ENCODE measurements at regions not wholly inside any gene's neighbourhood (a gene's known extent, or its start where the extent isn't known, plus 50 kb on each side); places are given as distances from the start of the nearest gene placed in this dataset.
"Not testable (repeated sequence)": the region's sequence is repeated elsewhere in the genome, so short reads cannot be mapped to it uniquely, and the experiment has no call there.

GRCh38 chrX:1877780-1878179, 262.9 kb downstream of the ASMT start:
- BruUV-seq (replicated peaks): no TSS peak
- no peak for DNase-seq (ENCODE audit: low spot score)
- POLR2A ChIA-PET (ENCODE audit: low non-redundant PET): no interaction called here
- Histone ChIP-seq H3K9me3 (ENCODE audit: low read depth, low read length, poor library complexity, severe bottlenecking) (no peaks in the 10 kb centered on the region), H3K4me1 (ENCODE audit: insufficient read depth, low read length, poor library complexity, severe bottlenecking) (no peaks in the 10 kb centered on the region), H3K27ac (ENCODE audit: low read depth, low read length, poor library complexity, severe bottlenecking) (no peak overlapping the region), H3K4me3 (ENCODE audit: low read depth, low read length, poor library complexity, severe bottlenecking) (no peak overlapping the region), H3K36me3 (ENCODE audit: insufficient read depth, low read length, poor library complexity, severe bottlenecking) (no peaks in the 10 kb centered on the region), H3K27me3 (replicated peaks; ENCODE audit: insufficient read depth, low read depth, low read length, poor library complexity) (no peaks in the 10 kb centered on the region)
- intact Hi-C loops (cut with micrococcal nuclease; ENCODE audit: unreplicated experiment): no loop called here
- TF ChIP-seq EZH2 (IDR thresholded peaks at IDR 0.05; ENCODE audit: borderline replicate concordance, low read depth, low read length, poor library complexity, severe bottlenecking) (no peak), CTCF (conservative IDR thresholded peaks at IDR 0.05; ENCODE audit: low read depth, low read length) (no peak)
- CTCF ChIA-PET: no interaction called here

DNA sequence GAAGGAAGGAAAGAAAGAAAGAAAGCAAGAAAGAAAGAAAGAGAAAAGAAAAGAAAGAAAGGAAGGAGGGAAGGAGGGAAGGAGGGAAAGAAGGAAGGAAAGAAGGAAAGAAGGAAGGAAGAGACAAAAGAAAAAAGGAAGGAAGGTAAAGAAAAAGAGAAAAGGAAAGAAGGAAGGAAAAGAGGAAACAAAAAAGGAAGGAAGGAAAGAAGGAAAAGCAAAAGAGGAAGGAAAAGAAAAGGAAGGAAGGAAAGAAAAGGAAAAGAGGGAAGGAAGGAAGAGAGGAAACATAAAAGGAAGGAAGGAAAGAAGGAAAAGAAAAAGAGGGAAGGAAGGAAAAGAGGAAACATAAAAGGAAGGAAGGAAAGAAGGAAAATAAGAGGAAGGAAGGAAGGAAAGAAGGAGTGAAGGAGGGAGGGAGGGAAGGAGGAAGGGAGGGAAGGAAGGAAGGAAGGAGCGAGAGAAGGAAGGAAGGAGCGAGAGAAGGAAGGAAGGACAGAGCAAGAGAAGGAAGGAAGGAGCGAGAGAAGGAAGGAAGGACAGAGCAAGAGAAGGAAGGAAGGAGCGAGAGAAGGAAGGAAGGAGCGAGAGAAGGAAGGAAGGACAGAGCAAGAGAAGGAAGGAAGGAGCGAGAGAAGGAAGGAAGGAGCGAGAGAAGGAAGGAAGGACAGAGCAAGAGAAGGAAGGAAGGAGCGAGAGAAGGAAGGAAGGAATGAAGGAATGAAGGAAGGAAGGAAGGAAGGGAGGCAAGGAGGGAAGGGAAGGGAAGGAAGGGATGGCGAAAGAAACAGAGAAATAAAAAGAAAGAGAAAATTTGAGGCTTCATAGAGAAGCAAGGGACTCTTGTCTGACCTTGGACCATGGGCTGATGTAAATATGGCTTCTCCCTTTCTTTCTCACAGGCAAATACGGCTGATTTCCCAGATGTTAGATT, 266.3 kb downstream of the ASMT start:
- DNase-seq (ENCODE audit: low spot score); H3K4me3 ChIP-seq (ENCODE audit: low read depth, low read length, poor library complexity, severe bottlenecking); H3K9me3 ChIP-seq (ENCODE audit: low read depth, low read length, poor library complexity, severe bottlenecking); H3K27me3 ChIP-seq (replicated peaks; ENCODE audit: insufficient read depth, low read depth, low read length, poor library complexity); CTCF ChIA-PET; POLR2A ChIA-PET (ENCODE audit: low non-redundant PET); H3K36me3 ChIP-seq (ENCODE audit: insufficient read depth, low read length, poor library complexity, severe bottlenecking); H3K4me1 ChIP-seq (ENCODE audit: insufficient read depth, low read length, poor library complexity, severe bottlenecking); H3K27ac ChIP-seq (ENCODE audit: low read depth, low read length, poor library complexity, severe bottlenecking); BruUV-seq (replicated peaks); intact Hi-C loops (cut with micrococcal nuclease; ENCODE audit: unreplicated experiment): not testable (repeated sequence)

DNA sequence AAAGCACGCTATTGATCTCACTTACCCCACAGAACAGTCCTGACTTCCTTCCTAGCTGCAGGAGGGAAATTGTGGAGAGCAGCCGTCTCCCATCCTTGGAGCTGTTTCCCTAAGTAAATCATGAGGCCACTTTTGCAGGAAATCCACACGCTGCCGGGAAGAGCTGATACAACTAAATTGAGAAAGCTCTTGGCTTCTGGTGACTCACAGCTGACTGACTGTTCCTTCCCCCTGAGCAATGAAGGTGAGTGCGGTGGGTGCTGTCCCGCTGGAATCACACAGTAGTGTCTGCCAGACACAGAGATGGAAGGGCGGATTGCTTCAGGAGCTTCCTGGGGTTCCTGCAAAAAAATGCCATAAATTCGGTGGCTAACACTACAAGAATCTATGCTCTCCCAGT, 268.9 kb downstream of the ASMT start:
- no TSS peak for BruUV-seq (replicated peaks)
- ChIA-PET POLR2A (ENCODE audit: low non-redundant PET) (no interaction called here), CTCF (no interaction called here)
- no peaks in the 10 kb centered on the region for H3K9me3 ChIP-seq (ENCODE audit: low read depth, low read length, poor library complexity, severe bottlenecking)
- intact Hi-C loops (cut with micrococcal nuclease; ENCODE audit: unreplicated experiment): no loop called here
- no peak overlapping the region for H3K27ac ChIP-seq (ENCODE audit: low read depth, low read length, poor library complexity, severe bottlenecking)
- no peaks in the 10 kb centered on the region for H3K36me3 ChIP-seq (ENCODE audit: insufficient read depth, low read length, poor library complexity, severe bottlenecking)
- H3K4me3 ChIP-seq (ENCODE audit: low read depth, low read length, poor library complexity, severe bottlenecking): no peak overlapping the region
- H3K4me1 ChIP-seq (ENCODE audit: insufficient read depth, low read length, poor library complexity, severe bottlenecking): no peaks in the 10 kb centered on the region
- H3K27me3 ChIP-seq (replicated peaks; ENCODE audit: insufficient read depth, low read depth, low read length, poor library complexity): no peaks in the 10 kb centered on the region
- TF ChIP-seq CTCF (conservative IDR thresholded peaks at IDR 0.05; ENCODE audit: low read depth, low read length): no peak
- TF ChIP-seq EZH2 (IDR thresholded peaks at IDR 0.05; ENCODE audit: borderline replicate concordance, low read depth, low read length, poor library complexity, severe bottlenecking): no peak
- no peak for DNase-seq (ENCODE audit: low spot score)

- CTCF ChIA-PET: no interaction called here
- DNase-seq (ENCODE audit: low spot score): no peak
Measured at GRCh38 chrX:1884446-1884845, 269.6 kb downstream of the ASMT start.

More at GRCh38 chrX:1884446-1884845, 269.6 kb downstream of the ASMT start:
- no peaks in the 10 kb centered on the region for H3K4me1 ChIP-seq (ENCODE audit: insufficient read depth, low read length, poor library complexity, severe bottlenecking)
- H3K36me3 ChIP-seq (ENCODE audit: insufficient read depth, low read length, poor library complexity, severe bottlenecking): no peaks in the 10 kb centered on the region
- no peaks in the 10 kb centered on the region for H3K9me3 ChIP-seq (ENCODE audit: low read depth, low read length, poor library complexity, severe bottlenecking)
- no peak for TF ChIP-seq EZH2 (IDR thresholded peaks at IDR 0.05; ENCODE audit: borderline replicate concordance, low read depth, low read length, poor library complexity, severe bottlenecking)
- TF ChIP-seq CTCF (conservative IDR thresholded peaks at IDR 0.05; ENCODE audit: low read depth, low read length): no peak
- BruUV-seq (replicated peaks): no TSS peak
- intact Hi-C loops (cut with micrococcal nuclease; ENCODE audit: unreplicated experiment): no loop called here
- H3K27ac ChIP-seq (ENCODE audit: low read depth, low read length, poor library complexity, severe bottlenecking): no peak overlapping the region
- no peak overlapping the region for H3K4me3 ChIP-seq (ENCODE audit: low read depth, low read length, poor library complexity, severe bottlenecking)
- POLR2A ChIA-PET (ENCODE audit: low non-redundant PET): no interaction called here
- no peaks in the 10 kb centered on the region for H3K27me3 ChIP-seq (replicated peaks; ENCODE audit: insufficient read depth, low read depth, low read length, poor library complexity)
